ENCODE measurements at regions not wholly inside any gene's neighbourhood (a gene's known extent, or its start where the extent isn't known, plus 50 kb on each side); places are given as distances from the start of the nearest gene placed in this dataset.
"Not testable (repeated sequence)": the region's sequence is repeated elsewhere in the genome, so short reads cannot be mapped to it uniquely, and the experiment has no call there.

- no peak for DNase-seq
Measured at GRCh38 chr14:49033131-49033530, 553.0 kb downstream of the RPS29 start.

GRCh38 chr14:49031710-49032109 lies 554.5 kb downstream of the RPS29 start:
- not testable (repeated sequence) for DNase-seq; H3K27me3 ChIP-seq (ENCODE audit: insufficient read depth, low read depth, severe bottlenecking); H3K9me3 ChIP-seq (ENCODE audit: severe bottlenecking); H3K36me3 ChIP-seq; H3K4me3 ChIP-seq (ENCODE audit: low read depth, low read length); H3K27ac ChIP-seq

More at GRCh38 chr14:49033131-49033530, 553.0 kb downstream of the RPS29 start:
- TF ChIP-seq CTCF (IDR thresholded peaks at IDR 0.05; ENCODE audit: low read depth, low read length): no peak
- Histone ChIP-seq H3K36me3 (no peaks in the 10 kb centered on the region), H3K4me3 (ENCODE audit: low read depth, low read length) (no peak overlapping the region), H3K27ac (no peak overlapping the region), H3K27me3 (ENCODE audit: insufficient read depth, low read depth, severe bottlenecking) (no peaks in the 10 kb centered on the region), H3K9me3 (ENCODE audit: severe bottlenecking) (no peaks in the 10 kb centered on the region)

GRCh38 chr14:49019467-49020115 lies 566.6 kb downstream of the RPS29 start:
- Histone ChIP-seq H3K27me3 (ENCODE audit: insufficient read depth, low read depth, severe bottlenecking) (no peaks in the 10 kb centered on the region), H3K27ac (no peak overlapping the region), H3K4me3 (ENCODE audit: low read depth, low read length) (no peak overlapping the region), H3K36me3 (no peaks in the 10 kb centered on the region), H3K9me3 (ENCODE audit: severe bottlenecking) (no peaks in the 10 kb centered on the region)
- no peak for TF ChIP-seq CTCF (IDR thresholded peaks at IDR 0.05; ENCODE audit: low read depth, low read length)
- no peak for DNase-seq

GRCh38 chr14:49017447-49017846 lies 568.7 kb downstream of the RPS29 start:
- no peaks in the 10 kb centered on the region for H3K36me3 ChIP-seq
- H3K27me3 ChIP-seq (ENCODE audit: insufficient read depth, low read depth, severe bottlenecking): no peaks in the 10 kb centered on the region
- H3K27ac ChIP-seq: no peak overlapping the region
- no peak for DNase-seq
- TF ChIP-seq CTCF (IDR thresholded peaks at IDR 0.05; ENCODE audit: low read depth, low read length): no peak
- no peak overlapping the region for H3K4me3 ChIP-seq (ENCODE audit: low read depth, low read length)
- no peaks in the 10 kb centered on the region for H3K9me3 ChIP-seq (ENCODE audit: severe bottlenecking)

- TF ChIP-seq CTCF (IDR thresholded peaks at IDR 0.05; ENCODE audit: low read depth, low read length): no peak
- no peak for DNase-seq
- Histone ChIP-seq H3K36me3 (no peaks in the 10 kb centered on the region), H3K27me3 (ENCODE audit: insufficient read depth, low read depth, severe bottlenecking) (no peaks in the 10 kb centered on the region), H3K9me3 (ENCODE audit: severe bottlenecking) (no peaks in the 10 kb centered on the region), H3K27ac (no peak overlapping the region), H3K4me3 (ENCODE audit: low read depth, low read length) (no peak overlapping the region)
Measured at GRCh38 chr14:49016381-49016780, 569.8 kb downstream of the RPS29 start.

GRCh38 chr14:49014476-49014875 lies 571.7 kb downstream of the RPS29 start:
- Histone ChIP-seq H3K9me3 (ENCODE audit: severe bottlenecking) (no peaks in the 10 kb centered on the region), H3K36me3 (no peaks in the 10 kb centered on the region), H3K27ac (no peak overlapping the region), H3K4me3 (ENCODE audit: low read depth, low read length) (no peak overlapping the region), H3K27me3 (ENCODE audit: insufficient read depth, low read depth, severe bottlenecking) (no peaks in the 10 kb centered on the region)
- no peak for DNase-seq
- TF ChIP-seq CTCF (IDR thresholded peaks at IDR 0.05; ENCODE audit: low read depth, low read length): no peak
